H9 (cell line): ENCODE measurements at regions not wholly inside any gene's neighbourhood (a gene's known extent, or its start where the extent isn't known, plus 50 kb on each side); places are given as distances from the start of the nearest gene placed in this dataset.
A peak's percentile ranks its signal among the peaks of the same experiment; 100 is the strongest.

Experiments used
- DNase-seq: peaks from one replicate; pipeline ENCODE4 v3.0.0-alpha.2; 2017
- H2AFZ ChIP-seq: one replicate; pipeline ENCODE4 v1.6.1; 2013; ENCODE audit warnings: mild to moderate bottlenecking, low read length, control low read depth, moderate library complexity
- H2AK5ac ChIP-seq: 2 replicates; pipeline ENCODE4 v1.6.1; 2013; ENCODE audit warnings: low read length, control low read depth, mixed read lengths; ENCODE audit not compliant: insufficient read length
- H2BK120ac ChIP-seq: one replicate; pipeline ENCODE4 v1.6.1; 2013; ENCODE audit warnings: low read depth, mild to moderate bottlenecking, low read length, control low read depth, inconsistent platforms; ENCODE audit not compliant: poor library complexity, severe bottlenecking
- H2BK12ac ChIP-seq: 2 replicates; pipeline ENCODE4 v1.6.1; 2013; ENCODE audit warnings: low read length, control low read depth, mixed read lengths, low read depth; ENCODE audit not compliant: insufficient read length
- H2BK15ac ChIP-seq: 2 replicates; pipeline ENCODE4 v1.6.1; 2013; ENCODE audit warnings: low read depth, low read length, control low read depth
- H2BK20ac ChIP-seq: one replicate; pipeline ENCODE4 v1.6.1; 2013; ENCODE audit warnings: low read depth, mild to moderate bottlenecking, low read length, control low read depth, inconsistent platforms; ENCODE audit not compliant: poor library complexity, severe bottlenecking
- H2BK5ac ChIP-seq: 2 replicates; pipeline ENCODE4 v1.6.1; 2013; ENCODE audit warnings: low read length, control low read depth, mixed read lengths; ENCODE audit not compliant: insufficient read length
- H3K14ac ChIP-seq: 2 replicates; pipeline ENCODE4 v1.6.1; 2013; ENCODE audit warnings: low read length, control low read depth; ENCODE audit not compliant: insufficient read depth
- H3K18ac ChIP-seq: 2 replicates; pipeline ENCODE4 v1.6.1; 2013; ENCODE audit warnings: low read depth, mild to moderate bottlenecking, mixed read lengths, low read length, control low read depth; ENCODE audit not compliant: insufficient read length
- H3K23ac ChIP-seq: 2 replicates; pipeline ENCODE4 v1.6.1; 2013; ENCODE audit warnings: low read length, control low read depth, mixed read lengths, low read depth; ENCODE audit not compliant: insufficient read length
- H3K23me2 ChIP-seq: 2 replicates; pipeline ENCODE4 v1.6.1; 2013; ENCODE audit warnings: low read depth, mild to moderate bottlenecking, mixed read lengths, low read length, control low read depth; ENCODE audit not compliant: insufficient read length, poor library complexity, severe bottlenecking
- H3K27ac ChIP-seq: 2 replicates; pipeline ENCODE4 v1.5.1; 2013; ENCODE audit warnings: low read length, control low read depth, mixed read lengths, low read depth; ENCODE audit not compliant: insufficient read length
- H3K27me3 ChIP-seq: 2 replicates; pipeline ENCODE4 v1.6.1; 2013; ENCODE audit warnings: low read length, control low read depth, inconsistent platforms; ENCODE audit not compliant: insufficient read depth
- H3K4ac ChIP-seq: 2 replicates; pipeline ENCODE4 v1.6.1; 2013; ENCODE audit warnings: low read depth, mild to moderate bottlenecking, control low read depth, inconsistent platforms, low read length, moderate library complexity
- H3K4me1 ChIP-seq: 2 replicates; pipeline ENCODE4 v1.6.1; 2013; ENCODE audit warnings: low read length, control low read depth, inconsistent platforms; ENCODE audit not compliant: insufficient read depth
- H3K4me2 ChIP-seq: 2 replicates; pipeline ENCODE4 v1.6.1; 2013; ENCODE audit warnings: low read length, control low read depth, mixed read lengths; ENCODE audit not compliant: insufficient read length, insufficient read depth
- H3K56ac ChIP-seq: 2 replicates; pipeline ENCODE4 v1.6.1; 2013; ENCODE audit warnings: low read depth, mild to moderate bottlenecking, mixed read lengths, low read length, control low read depth; ENCODE audit not compliant: insufficient read length
- H3K79me1 ChIP-seq: 2 replicates; pipeline ENCODE4 v1.6.1; 2013; ENCODE audit warnings: low read depth, mild to moderate bottlenecking, moderate library complexity, low read length, control low read depth, inconsistent platforms; ENCODE audit not compliant: insufficient read depth, poor library complexity, severe bottlenecking
- H3K79me2 ChIP-seq: 2 replicates; pipeline ENCODE4 v1.6.1; 2013; ENCODE audit warnings: low read length, control low read depth, inconsistent platforms; ENCODE audit not compliant: insufficient read depth
- H3K9ac ChIP-seq: 2 replicates; pipeline ENCODE4 v1.6.1; 2013; ENCODE audit warnings: low read length, control low read depth, mixed read lengths; ENCODE audit not compliant: insufficient read length; ENCODE audit errors: extremely low read depth
- H3K9me3 ChIP-seq: one replicate; pipeline ENCODE4 v1.6.1; 2013; ENCODE audit warnings: low read depth, low read length, inconsistent platforms; ENCODE audit not compliant: control insufficient read depth
- H3T11ph ChIP-seq: one replicate; pipeline ENCODE4 v1.6.1; 2013; ENCODE audit warnings: mild to moderate bottlenecking, low read length, control low read depth, inconsistent platforms
- H4K20me1 ChIP-seq: one replicate; pipeline ENCODE4 v1.6.1; 2013; ENCODE audit not compliant: control insufficient read depth, insufficient read length, insufficient read depth
- H4K5ac ChIP-seq: 2 replicates; pipeline ENCODE4 v1.6.1; 2013; ENCODE audit warnings: low read depth, mild to moderate bottlenecking, mixed read lengths, low read length, control low read depth; ENCODE audit not compliant: insufficient read length
- H4K8ac ChIP-seq: replicated peaks from 2 replicates; pipeline ENCODE4 v1.6.1; 2013; ENCODE audit warnings: low read length, control low read depth, mixed read lengths, low read depth; ENCODE audit not compliant: insufficient read length
- H4K91ac ChIP-seq: 2 replicates; pipeline ENCODE4 v1.6.1; 2013; ENCODE audit warnings: low read depth, mild to moderate bottlenecking, moderate library complexity, mixed read lengths, low read length, control low read depth; ENCODE audit not compliant: insufficient read length
- H3K27ac Mint-ChIP-seq, 3 experiments: 2 replicates in 2 of 3; 3 replicates in 1 of 3; pipeline ENCODE4 v1.8.0; 2020 to 2021; ENCODE audit warnings: mixed read lengths in 3 of 3, mild to moderate bottlenecking in 1 of 3, moderate library complexity in 1 of 3
- H3K27me3 Mint-ChIP-seq: 2 replicates; pipeline ENCODE4 v1.8.0; 2021; ENCODE audit warnings: low read depth, mild to moderate bottlenecking, moderate library complexity, mixed read lengths
- H3K36me3 Mint-ChIP-seq, 3 experiments: 2 replicates in 2 of 3; 3 replicates in 1 of 3; pipeline ENCODE4 v1.8.0; 2020 to 2021; ENCODE audit warnings: low read depth in 3 of 3, mixed read lengths in 3 of 3; ENCODE audit not compliant: insufficient read depth in 1 of 3
- H3K4me1 Mint-ChIP-seq, 2 experiments: 2 replicates each; pipeline ENCODE4 v1.8.0; 2020; ENCODE audit warnings: mixed read lengths in 2 of 2
- H3K4me3 Mint-ChIP-seq, 2 experiments: 2 replicates in 1 of 2; 3 replicates in 1 of 2; pipeline ENCODE4 v1.8.0; 2020 to 2021; ENCODE audit warnings: mild to moderate bottlenecking in 2 of 2, mixed read lengths in 2 of 2, moderate library complexity in 1 of 2
- H3K9me3 Mint-ChIP-seq, 2 experiments: 2 replicates in 1 of 2; 3 replicates in 1 of 2; pipeline ENCODE4 v1.8.0; 2020; ENCODE audit warnings: mild to moderate bottlenecking in 2 of 2, mixed read lengths in 2 of 2, moderate library complexity in 1 of 2
- WGBS: extraction: QIAGEN DNeasy Blood & Tissue Kit; methylation state at CpG from one replicate; pipeline ENCODE4 v1.1.7; 2013; ENCODE audit warnings: missing lambda C conversion rate, low lambda C conversion rate, mixed read lengths; ENCODE audit not compliant: insufficient read length; ENCODE audit errors: extremely low coverage; 5-methylcytosine and 5-hydroxymethylcytosine counted together
- TF ChIP-seq, protein P1 (sequence below): fragments of 200-600 bp; sonication (generic); conservative IDR thresholded peaks from 3 replicates; pipeline ENCODE4 v1.8.0; 2021; ENCODE audit warnings: antibody characterized with exemption, mild to moderate bottlenecking

DNA sequence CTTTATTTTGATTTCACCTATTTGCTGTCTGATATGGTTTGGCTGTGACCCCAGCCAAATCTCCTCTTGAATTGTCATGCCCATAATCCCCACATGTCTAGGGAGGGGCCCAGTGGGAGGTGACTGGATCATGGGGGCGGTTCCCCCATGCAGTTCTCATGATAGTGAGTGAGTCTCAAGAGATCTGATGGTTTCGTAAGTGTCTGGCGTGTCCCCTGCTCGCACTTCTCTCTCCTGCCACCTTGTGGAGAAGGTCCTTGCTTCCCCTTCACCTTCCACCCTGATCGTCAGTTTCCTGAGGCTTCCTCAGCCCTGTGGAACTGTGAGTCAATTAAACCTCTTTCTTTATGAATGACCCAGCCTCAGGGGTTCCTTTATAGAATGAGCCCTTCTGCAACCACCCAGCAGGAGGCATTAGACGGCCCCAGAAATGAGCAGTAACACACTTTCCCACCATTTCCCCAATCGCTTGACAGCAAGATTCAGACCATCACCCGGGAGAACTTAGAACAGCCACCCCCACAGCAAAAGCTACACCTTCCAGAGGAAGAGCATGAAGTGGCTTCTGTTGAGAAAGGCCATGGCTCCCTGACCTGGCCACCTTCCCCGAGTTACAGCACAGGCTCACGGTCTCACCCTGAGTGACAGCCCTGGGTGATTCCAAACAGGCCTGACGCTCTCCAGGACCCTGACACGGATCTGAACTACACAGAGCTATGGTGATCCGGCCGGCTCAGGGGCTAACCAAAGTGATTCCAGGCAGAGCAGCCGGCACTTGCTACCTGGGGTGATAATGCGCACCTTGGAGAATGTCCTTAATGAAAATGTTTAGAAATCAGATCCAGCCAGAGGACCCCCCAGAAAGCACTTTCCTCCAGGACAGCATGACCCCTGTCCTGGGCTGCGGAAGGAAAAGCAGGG lies 131.2 kb upstream of the CDH4 start:
- Histone ChIP-seq H3K4me1 (no peaks in the 10 kb centered on the region), H3K4ac (no peak overlapping the region), H4K5ac (no peak overlapping the region), H3K14ac (no peak overlapping the region), H2BK12ac (no peak overlapping the region), H3K4me2 (no peak overlapping the region), H2BK15ac (no peak overlapping the region), H2BK120ac (no peak overlapping the region), H4K8ac (no peak overlapping the region), H2BK5ac (no peak overlapping the region), H3K27ac (no peak overlapping the region), H3K9me3 (no peaks in the 10 kb centered on the region), H3K23ac (no peak overlapping the region), H3K18ac (no peak overlapping the region), H3K56ac (no peak overlapping the region), H3K23me2 (no peaks in the 10 kb centered on the region), H3T11ph (no peak overlapping the region), H2AK5ac (no peak overlapping the region), H3K79me2 (no peaks in the 10 kb centered on the region), H3K27me3 (no peaks in the 10 kb centered on the region), H3K9ac (no peak overlapping the region), H4K91ac (no peak overlapping the region), H2AFZ (no peak overlapping the region), H4K20me1 (no peaks in the 10 kb centered on the region), H2BK20ac (no peak overlapping the region), H3K79me1 (no peaks in the 10 kb centered on the region)
- Mint-ChIP-seq H3K27ac (peak overlapping the region in 1 of 3 experiments; percentile 1; a peak in 2 of 7 replicates), H3K27me3 (peaks cover 54% of the 10 kb centered on the region), H3K4me1 (peaks cover 15 to 26% of the 10 kb centered on the region in 2 experiments), H3K36me3 (no peaks in the 10 kb centered on the region; a peak in 1 of 7 replicates), H3K4me3 (no peak overlapping the region; a peak in 1 of 5 replicates), H3K9me3 (peaks cover 3 to 4% of the 10 kb centered on the region in 2 experiments; a peak in 3 of 5 replicates)
- WGBS, result no CpG with 5 or more reads among the region's 17 CpGs
- TF ChIP-seq, protein P1, sequence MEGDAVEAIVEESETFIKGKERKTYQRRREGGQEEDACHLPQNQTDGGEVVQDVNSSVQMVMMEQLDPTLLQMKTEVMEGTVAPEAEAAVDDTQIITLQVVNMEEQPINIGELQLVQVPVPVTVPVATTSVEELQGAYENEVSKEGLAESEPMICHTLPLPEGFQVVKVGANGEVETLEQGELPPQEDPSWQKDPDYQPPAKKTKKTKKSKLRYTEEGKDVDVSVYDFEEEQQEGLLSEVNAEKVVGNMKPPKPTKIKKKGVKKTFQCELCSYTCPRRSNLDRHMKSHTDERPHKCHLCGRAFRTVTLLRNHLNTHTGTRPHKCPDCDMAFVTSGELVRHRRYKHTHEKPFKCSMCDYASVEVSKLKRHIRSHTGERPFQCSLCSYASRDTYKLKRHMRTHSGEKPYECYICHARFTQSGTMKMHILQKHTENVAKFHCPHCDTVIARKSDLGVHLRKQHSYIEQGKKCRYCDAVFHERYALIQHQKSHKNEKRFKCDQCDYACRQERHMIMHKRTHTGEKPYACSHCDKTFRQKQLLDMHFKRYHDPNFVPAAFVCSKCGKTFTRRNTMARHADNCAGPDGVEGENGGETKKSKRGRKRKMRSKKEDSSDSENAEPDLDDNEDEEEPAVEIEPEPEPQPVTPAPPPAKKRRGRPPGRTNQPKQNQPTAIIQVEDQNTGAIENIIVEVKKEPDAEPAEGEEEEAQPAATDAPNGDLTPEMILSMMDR, result peak; percentile 84
- peak; percentile 80 for DNase-seq
